HG02610 (cell line): ENCODE measurements at regions not wholly inside any gene's neighbourhood (a gene's known extent, or its start where the extent isn't known, plus 50 kb on each side); places are given as distances from the start of the nearest gene placed in this dataset.

Experiments
- ATAC-seq: cut with Tn5 transposase; IDR thresholded peaks from one replicate; pipeline ENCODE4 v1.9.1; 2021; ENCODE audit warnings: mild to moderate bottlenecking, moderate library complexity; ENCODE audit not compliant: unreplicated experiment

GRCh38 chr6:40946738-40947301, 92.2 kb downstream of the UNC5CL start:
- no peak for ATAC-seq

- no peak for ATAC-seq
Observed at GRCh38 chr6:40937491-40937890, 101.5 kb downstream of the UNC5CL start.

- ATAC-seq, result no peak
Observed at GRCh38 chr6:40936818-40937251, 102.2 kb downstream of the UNC5CL start.

GRCh38 chr6:40933864-40934263, 105.2 kb downstream of the UNC5CL start:
- no peak for ATAC-seq

GRCh38 chr6:40932953-40933352, 106.1 kb downstream of the UNC5CL start:
- ATAC-seq, result no peak

- no peak for ATAC-seq
Observed at GRCh38 chr6:40932366-40932765, 106.7 kb downstream of the UNC5CL start.

- no peak for ATAC-seq
Observed at GRCh38 chr6:40931931-40932330, 107.1 kb downstream of the UNC5CL start.

GRCh38 chr6:40930555-40930954, 108.5 kb downstream of the UNC5CL start:
- ATAC-seq, result no peak

GRCh38 chr6:40930045-40930444, 109.0 kb downstream of the UNC5CL start:
- ATAC-seq, result no peak

GRCh38 chr6:40929176-40929575, 109.8 kb downstream of the UNC5CL start:
- no peak for ATAC-seq

GRCh38 chr6:40928763-40929162, 110.3 kb downstream of the UNC5CL start:
- no peak for ATAC-seq

GRCh38 chr6:40928307-40928706, 110.7 kb downstream of the UNC5CL start:
- ATAC-seq, result no peak

GRCh38 chr6:40925341-40925740, 113.7 kb downstream of the UNC5CL start:
- ATAC-seq, result no peak

- no peak for ATAC-seq
Observed at GRCh38 chr6:40924839-40925238, 114.2 kb downstream of the UNC5CL start.

GRCh38 chr6:40923880-40924279, 115.1 kb downstream of the UNC5CL start:
- no peak for ATAC-seq

GRCh38 chr6:40923326-40923725, 115.7 kb downstream of the UNC5CL start:
- ATAC-seq, result no peak

GRCh38 chr6:40922281-40922680, 116.7 kb downstream of the UNC5CL start:
- no peak for ATAC-seq

- no peak for ATAC-seq
Observed at GRCh38 chr6:40918040-40918651, 120.9 kb downstream of the UNC5CL start.

- ATAC-seq, result no peak
Observed at GRCh38 chr6:40917603-40918002, 121.4 kb downstream of the UNC5CL start.

GRCh38 chr6:40916845-40917244, 122.2 kb downstream of the UNC5CL start:
- ATAC-seq, result no peak

GRCh38 chr6:40915165-40915564, 123.9 kb downstream of the UNC5CL start:
- no peak for ATAC-seq

- ATAC-seq, result no peak
Observed at GRCh38 chr6:40914005-40914404, 125.0 kb downstream of the UNC5CL start.
